Skin of body (tissue), 1 donor: ENCODE measurements at regions not wholly inside any gene's neighbourhood (a gene's known extent, or its start where the extent isn't known, plus 50 kb on each side); places are given as distances from the start of the nearest gene placed in this dataset.
"Not testable (repeated sequence)": the region's sequence is repeated elsewhere in the genome, so short reads cannot be mapped to it uniquely, and the experiment has no call there.

Experiments used
- DNase-seq: peaks from one replicate; lab custom pipeline; 2025; lab: John Stamatoyannopoulos, UW

DNA sequence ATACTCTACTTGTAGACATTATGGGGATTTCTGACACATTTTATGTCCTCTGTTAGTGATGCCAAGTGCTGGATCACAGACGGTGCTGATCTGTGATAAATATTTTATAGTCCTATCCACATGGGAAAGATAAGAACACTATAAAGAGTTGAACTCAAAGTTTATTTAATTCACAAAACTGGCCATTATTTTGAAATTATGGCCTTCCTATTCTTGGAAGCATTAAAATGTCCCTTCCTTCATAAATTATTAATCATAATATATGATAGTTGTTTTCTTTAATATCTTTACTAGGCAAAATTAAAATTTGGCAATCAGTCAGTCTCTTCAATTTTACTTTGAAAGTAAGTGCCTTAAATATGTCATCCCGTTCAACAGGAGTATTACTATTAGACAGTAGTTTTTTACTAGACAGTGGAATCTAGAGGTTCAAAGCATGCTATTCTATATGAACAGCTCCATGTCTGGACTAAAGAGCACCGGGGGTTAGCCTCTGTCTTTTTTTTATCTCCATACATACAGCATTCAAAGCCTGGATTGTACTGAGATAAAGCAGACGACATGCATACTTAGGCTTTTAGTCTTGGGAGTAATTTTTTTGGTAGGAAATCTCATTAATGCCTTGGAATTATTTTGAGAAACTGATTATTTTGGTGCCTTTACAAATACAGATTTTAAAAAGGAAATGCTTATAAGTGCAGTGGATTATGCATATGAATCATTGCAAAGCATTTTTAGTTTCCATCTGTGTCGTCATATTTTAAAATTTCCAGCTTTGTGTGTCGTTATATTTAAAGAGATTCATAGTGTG is 306.1 kb upstream of the RGS6 start:
- DNase-seq, result no peak

DNA sequence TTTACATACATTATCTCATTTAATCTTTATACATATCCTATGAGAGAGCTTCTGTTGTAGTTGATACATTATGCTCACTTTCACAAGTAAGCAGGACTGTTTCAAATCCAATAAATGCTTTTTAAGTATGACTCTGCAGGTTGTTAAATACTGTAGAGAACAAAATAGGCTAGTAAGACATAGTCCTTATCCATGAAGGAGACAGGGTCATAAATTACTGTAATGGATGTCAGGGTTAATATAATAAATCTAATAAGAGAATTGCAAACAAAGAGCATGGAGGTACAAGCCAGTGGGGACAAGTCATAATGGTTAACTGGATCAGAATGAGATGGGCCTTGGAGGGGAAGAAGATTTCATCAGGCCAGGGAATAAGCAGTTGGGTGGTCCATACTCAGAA is 303.8 kb upstream of the RGS6 start:
- no peak for DNase-seq

DNA sequence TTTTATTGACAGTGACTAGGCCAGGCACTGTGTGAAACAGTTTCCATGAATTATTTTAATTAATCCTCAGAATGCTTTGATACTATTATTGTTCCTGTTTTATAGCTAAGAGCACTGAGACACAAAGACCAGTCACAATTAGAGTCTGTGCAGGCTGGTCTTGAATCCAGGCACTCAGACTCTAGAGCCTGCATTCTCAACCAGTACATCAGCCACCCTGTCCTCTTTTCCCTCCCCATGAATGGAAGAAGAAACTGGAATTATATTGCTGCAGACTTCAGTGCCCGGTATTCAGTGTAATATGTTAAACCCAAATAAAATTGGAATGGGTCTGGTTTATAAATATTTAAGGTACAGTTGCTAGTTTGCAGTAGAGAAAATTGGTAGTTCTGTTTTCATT is 303.0 kb upstream of the RGS6 start:
- DNase-seq, result no peak

DNA sequence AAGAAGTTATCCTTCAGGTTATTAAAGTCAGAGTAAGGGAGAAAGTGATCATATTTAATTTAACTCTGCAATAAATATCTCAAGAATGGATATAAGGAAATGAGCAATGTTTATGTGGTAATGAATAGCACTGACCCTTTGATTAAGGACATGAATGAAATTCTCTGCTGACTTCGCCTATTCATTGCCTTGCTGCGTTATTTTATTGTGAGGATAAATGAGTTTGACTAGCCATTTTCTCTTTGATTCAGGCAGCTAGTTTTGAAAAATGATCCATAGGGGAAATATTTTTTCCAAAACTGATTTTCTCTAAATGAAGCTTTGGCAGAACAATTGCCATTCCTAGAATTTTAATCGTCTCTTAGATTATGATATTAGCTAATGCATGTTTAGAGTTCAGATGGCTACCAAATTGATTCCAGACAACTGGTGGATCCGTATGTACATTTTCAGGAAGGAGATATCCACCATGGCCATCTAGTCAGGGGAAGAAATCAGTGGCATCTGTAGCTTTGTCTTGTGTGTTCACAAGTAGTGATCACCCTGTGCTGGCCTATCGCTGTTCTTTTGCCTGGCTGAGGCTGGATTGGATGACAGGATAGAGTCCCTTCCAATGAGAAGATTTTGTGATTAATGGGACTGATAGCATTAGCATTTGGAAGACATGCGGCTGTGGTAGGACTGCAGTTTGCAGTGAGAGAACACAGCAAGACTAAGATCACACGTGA is 302.3 kb upstream of the RGS6 start:
- DNase-seq, result peak; percentile 24

DNA sequence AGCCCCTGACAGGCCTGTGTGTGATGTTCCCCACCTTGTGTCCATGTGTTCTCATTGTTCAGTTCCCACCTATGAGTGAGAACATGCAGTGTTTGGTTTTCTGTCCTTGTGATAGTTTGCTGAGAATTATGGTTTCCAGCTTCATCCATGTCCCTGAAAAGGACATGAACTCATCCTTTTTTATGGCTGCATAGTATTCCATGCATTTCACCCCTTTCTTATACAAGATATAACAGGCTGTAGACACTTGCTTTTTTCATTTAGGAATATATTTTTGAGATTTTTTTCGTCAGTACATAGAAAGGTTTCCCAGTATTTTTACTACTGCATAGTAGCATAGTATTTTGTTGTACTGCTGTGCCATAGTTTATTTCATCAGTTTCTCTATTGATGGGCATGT is 301.2 kb upstream of the RGS6 start:
- DNase-seq, result not testable (repeated sequence)

DNA sequence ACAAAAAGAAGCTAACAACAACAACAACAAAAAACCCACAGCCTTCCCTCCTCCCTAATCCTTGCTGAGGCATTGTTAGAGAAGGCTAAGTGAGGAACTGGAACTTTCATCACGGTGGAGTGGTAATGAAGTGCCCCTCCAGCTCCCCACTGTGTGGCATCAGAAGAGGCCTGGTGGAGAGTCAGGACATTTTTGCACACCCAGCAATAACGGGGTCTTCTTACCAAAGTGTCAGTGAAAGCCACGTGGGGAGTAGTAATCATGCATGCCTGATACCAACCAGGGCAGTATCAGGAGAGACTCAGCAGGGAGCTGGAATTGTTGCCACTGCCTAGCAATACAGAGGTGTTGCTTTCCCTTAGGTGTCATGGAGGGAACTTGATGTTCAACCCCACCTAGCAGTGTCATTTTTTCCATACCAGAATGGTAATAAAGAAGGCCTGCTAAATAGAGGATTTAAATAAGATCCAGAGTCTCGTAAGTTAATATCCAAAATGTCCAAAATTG is 299.7 kb upstream of the RGS6 start:
- no peak for DNase-seq

DNA sequence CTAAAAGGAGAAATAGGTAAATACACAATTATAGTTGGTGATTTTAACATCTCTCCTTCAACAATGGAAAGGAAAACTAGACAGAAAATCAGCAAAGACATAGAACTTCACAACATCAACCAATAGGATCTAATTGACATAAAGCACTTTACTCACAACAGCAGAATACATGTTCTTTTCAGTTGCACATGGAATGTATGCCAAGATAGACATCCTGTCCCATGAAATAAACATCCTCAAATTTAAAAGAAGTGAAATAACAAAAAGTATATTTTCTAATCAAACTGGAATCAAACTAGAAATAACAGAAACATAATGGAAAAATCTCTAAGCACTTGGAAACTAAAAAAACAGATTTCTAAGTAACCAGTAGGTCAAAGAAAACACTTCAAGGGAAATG is 296.2 kb upstream of the RGS6 start:
- DNase-seq, result no peak

DNA sequence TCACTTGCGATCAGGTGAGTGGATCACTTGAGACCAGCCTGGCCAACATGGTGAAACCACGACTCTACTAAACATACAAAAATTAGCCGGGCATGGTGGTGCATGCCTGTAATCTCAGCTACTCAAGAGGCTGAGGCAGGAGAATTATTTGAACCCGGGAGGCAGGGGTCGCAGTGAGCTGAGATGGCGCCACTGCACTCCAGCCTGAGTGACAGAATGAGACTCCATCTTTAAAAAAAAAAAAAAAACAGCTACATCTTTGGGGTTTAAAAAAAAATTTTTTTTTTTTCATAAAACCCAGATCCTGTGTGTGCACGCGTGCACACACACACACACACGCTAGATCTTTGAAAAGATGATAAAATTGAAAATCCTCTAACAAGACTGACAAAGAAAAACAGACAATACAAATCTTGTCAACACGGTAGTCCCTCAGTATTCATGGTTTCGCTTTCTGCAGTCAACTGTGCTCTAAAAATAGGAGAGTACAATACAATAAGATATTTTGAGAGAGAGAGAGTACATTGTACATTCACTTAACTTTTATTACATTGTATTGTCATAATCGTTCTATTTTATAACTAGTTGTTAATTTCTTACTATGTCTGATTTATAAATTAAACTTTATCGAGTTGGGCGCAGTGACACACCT is 295.3 kb upstream of the RGS6 start:
- no peak for DNase-seq

DNA sequence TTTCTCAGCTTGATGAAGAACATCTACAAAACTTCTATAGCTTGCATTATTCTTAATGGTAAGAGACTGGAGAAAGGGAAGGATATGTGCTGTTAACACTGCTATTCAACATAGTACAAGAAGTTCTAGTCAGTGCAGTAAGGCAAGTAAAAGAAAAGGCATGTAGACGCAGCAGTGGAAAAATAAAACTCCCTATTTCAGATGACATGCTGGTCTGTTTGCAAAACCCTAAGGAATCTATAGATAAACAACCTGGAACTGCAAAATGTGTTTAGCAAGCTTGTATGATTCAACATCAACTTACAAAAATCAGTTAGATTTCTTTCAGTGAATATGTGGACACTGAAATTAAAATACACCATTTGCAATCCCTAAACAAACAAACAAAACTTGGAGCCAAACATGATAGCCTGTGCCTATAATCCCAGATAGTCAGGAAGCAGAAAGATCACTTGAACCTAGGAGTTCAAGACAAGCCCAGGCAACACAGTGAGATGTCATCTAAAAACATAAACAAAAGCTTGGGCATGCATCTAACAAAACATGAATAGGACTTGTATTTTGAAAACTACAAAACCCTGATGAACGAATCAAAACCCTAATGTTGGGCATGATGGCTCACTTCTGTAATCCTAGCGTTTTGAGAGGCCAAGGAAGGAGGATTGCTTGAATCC is 293.6 kb upstream of the RGS6 start:
- no peak for DNase-seq

DNA sequence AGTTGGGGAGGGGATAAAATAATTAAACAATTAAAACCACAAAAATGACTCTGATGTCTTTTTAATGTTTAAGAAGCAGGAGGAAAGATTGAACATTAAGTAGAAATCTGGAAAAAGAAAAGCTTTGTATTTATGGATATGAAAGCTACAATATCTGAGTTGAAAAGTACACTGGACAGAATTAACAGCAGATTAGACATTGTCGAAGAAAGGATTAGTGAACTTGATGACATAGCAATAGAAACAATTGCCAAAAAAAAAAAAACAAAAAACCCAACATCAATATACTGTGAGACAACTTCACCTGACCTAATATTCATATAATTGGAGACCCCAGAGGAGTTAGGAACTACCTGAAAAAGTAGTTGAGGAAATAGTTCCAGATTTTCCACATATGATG is 289.5 kb upstream of the RGS6 start:
- no peak for DNase-seq

DNA sequence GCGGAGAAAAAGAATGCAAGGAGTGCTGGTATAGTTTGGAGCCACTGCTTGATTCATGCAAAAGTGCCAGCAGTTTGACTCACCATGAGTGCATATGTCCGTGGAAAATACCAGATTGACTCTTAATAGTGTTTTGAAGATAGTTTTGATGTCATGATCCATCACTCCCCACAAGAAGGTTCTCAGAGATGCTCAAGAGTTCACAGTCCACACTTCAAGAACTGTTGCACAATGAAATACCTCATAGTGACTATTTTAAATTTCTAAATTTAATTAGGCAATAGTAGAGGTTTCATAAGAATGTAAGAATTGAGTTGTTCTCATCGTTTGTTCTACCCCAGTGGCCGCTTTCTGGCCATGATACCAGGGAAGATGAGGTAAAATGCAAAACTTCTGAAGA is 286.6 kb upstream of the RGS6 start:
- no peak for DNase-seq

DNA sequence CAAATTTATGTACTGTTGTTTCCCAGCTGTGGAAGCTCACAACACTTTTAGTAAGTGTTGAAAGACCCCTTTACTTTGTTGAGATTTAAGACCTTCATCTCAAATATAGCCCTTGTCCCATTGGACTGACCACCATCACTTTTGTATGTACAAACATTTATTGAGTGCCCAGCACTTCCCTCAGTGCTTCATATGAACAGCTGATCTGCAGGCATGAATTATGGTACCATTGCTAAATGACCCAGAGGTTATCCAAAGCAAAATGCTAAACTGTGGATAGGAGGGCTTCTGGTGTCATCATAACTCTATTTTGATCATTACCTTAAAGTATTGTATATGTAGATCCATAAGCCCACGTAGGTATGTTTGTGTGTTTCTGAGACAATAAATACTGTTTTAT is 285.7 kb upstream of the RGS6 start:
- DNase-seq, result no peak

DNA sequence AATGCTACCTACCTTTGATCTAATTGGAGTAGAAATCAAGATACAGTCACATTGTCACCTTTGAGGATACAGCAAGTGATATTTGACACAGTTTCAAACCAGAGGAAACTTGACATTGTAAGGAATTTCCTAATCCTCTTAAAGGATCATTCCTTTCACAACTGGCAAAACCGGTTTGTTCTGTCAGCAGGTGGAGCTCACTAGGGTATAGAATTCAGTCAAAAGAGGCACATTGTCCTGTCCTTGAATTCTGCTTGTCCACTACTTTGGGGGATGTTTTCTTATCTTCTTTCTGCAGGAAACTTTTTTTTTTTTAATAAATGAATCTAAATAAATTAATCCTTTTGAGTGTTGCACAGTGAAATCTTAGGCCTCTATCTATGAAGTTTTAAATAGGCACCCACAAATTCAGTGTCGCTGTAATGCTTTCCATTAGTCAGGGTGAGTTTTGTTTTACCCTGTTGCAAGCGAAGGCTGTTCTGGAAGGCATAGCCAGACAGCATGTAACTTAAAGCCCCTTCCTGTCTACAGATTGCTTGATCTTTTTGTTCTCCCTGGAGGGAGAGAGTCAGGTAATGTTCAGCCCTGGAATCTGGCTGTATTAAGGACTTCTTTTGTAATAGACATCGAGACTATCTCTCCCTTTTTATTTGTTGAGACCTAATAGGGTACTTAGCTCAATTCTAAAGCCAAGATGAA is 285.0 kb upstream of the RGS6 start:
- DNase-seq, result no peak

DNA sequence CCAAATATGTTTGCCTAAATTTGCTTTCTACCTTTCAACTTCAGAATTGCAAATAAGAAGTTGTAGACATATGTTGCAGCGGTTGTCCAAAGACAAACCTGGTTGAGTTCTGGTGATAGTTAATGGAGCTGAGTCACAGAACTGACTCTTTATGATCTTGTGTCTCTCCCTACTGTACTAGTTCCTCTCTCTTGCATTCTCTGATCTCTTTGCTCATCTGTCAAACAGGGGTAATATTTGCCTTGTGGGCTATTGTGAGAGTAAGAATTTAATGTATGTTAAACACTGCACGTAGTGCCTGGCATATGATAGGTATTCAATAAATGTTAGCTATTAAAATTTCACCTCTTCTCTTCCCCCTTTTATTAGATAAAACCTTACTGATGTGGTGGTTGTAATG is 283.5 kb upstream of the RGS6 start:
- DNase-seq, result no peak

DNA sequence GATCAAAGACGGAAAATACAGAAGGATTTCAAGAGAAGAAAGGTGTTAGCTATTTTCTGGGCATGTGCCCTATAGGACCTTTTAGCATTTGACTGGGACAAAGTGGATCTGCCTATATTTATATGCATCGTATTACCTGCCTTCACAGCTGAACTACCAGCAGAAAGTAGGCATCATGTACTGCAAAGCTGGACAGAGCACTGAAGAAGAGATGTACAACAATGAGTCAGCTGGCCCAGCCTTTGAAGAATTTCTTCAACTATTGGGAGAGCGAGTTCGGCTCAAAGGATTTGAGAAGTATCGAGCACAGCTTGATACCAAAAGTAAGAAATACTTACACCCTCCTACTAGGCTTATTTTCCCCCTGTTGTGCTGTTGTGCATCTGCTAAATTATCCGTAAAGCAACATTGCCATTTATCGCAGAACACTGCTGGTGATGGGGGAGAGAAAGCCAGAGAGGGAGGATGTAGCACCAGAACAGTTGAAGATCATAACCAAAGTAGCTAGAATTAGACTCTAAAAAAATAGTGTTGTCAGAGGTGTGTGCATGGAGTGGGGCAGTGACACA is 282.0 kb upstream of the RGS6 start:
- no peak for DNase-seq

DNA sequence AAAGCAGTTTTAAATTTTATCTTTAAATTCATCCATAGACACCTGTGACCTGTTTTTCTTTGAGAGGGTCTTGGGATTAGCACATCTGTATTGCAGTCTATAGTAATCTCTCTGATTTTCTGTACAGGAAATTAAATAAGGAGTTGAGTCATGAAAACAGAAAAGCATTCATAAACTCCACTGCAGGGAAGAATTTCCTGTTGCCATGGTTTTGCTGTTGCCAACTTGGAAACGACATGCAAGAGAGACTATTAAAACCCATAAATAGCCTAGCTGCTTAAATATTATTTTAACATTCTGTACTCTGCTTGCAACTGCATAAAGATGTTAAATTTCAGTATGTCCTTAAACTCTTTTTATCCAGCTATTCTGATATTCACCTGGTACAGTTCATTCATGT is 281.0 kb upstream of the RGS6 start:
- DNase-seq, result peak; percentile 86

DNA sequence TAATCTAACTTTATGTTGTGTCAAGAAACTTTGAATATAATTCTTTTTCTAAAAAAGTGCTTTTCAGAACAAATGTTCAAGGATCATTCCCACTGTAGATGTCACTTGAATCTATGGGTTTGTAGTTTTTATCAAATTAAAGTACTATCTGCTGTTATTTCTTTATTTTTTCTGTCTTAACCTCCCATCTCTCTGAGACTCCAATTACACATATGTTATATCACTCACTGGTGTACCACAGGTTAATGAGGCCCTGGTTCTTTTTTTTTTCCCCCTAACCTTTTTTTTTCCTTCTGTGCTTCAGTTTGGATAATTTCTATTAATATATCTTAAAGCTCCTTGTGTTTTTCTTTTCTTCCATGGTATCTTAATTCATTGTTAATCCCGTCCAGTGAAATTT is 279.9 kb upstream of the RGS6 start:
- DNase-seq, result no peak

DNA sequence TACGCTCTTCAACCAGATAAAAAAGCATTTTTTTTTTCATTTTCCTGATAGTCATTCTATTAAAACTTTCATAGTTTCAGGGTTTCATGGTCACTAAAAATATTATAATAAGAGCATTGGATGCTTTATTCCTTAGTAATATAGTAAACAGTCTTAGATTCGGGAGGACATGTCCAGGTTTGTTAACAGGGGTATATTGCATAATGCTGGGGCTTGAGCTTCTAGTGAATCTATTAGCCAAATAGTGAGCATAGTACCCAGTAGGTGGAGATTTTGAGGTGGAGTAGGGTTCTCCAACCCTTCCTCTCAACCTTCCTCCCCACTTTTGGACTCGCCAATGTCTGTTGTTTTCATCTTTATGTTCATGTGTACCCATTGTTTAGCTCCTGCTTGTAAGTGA is 277.4 kb upstream of the RGS6 start:
- DNase-seq, result no peak

DNA sequence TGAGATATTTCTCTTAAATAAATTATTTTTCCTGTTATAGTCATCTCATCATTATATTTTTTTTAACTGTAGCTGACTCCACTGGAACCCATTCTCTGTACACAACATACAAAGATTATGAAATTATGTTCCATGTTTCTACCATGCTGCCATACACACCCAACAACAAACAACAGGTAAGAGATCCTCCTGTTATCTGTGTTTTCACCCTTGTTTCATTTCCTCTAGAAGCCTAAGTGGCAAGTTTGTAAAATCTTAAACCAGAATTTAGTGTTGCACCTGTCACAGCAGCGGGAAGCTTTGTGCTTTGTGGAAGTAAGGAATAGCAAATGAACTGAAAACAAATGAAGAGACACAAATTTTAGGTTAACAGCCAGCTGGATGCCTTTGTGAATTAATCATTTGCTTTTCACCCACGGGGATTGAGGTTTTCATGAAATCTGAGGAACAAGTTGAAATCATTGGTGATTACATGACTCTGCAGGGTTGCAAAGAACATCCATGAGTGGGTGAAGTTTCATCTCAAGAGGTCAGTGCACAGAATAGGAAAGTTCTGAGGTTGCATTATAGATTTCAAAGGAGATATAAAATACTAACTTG is 273.9 kb upstream of the RGS6 start:
- no peak for DNase-seq

DNA sequence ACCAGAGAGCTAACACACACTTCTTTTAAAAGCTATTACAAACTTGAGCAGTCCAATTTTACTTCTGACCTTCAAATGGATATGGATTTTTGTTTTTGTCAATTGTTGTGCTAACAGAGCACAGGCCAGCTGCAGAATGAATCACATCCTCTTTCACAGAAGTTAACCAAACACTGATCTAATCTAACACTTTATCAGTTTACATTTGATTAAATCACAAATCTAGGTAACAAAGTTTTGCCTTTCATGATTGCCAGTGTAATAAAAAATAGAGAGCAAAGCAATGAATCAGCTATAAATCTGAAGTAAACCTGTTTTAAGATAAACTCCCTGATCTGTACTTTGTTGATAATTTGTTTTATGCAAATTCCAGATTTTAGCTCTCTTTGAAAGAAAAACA is 273.1 kb upstream of the RGS6 start:
- no peak for DNase-seq

DNA sequence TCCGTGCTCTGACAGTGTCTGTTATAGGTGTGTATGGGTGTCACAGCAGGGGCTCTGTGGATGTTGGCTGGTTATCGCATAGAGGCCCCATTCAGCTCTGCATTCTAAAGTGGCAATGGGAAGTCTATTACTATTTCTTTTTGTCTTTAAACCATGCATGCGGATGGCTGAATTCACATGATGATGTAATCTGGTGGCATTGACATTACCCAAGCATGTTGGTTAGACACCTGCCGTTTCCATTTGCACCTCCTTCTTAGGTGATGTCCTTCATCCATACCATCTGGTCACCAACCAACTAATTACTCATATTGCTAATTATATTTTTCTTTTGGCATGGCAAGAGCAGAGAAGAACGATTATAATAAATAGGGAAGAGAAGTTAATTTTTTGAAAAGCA is 270.8 kb upstream of the RGS6 start:
- DNase-seq, result no peak
